VCaP (cell line): ENCODE measurements at regions not wholly inside any gene's neighbourhood (a gene's known extent, or its start where the extent isn't known, plus 50 kb on each side); places are given as distances from the start of the nearest gene placed in this dataset.

Source experiments
- H3K27ac ChIP-seq: fragments of 450-650 bp; 2 replicates; pipeline ENCODE4 v1.5.1; 2017
- CTCF ChIP-seq: fragments of 450-650 bp; conservative IDR thresholded peaks from 2 replicates; pipeline ENCODE4 v1.5.1; 2017; ENCODE audit warnings: mild to moderate bottlenecking, moderate library complexity

GRCh38 chr4:19286924-19287323 lies 964.8 kb upstream of the SLIT2 start:
- H3K27ac ChIP-seq = no peak overlapping the region

GRCh38 chr4:19285146-19285545 lies 966.6 kb upstream of the SLIT2 start:
- TF ChIP-seq CTCF = no peak
- no peak overlapping the region for H3K27ac ChIP-seq

More at GRCh38 chr4:19286924-19287323, 964.8 kb upstream of the SLIT2 start:
- no peak for TF ChIP-seq CTCF

- no peak overlapping the region for H3K27ac ChIP-seq
- no peak for TF ChIP-seq CTCF
These were observed 973.0 kb upstream of the SLIT2 start for GRCh38 chr4:19278665-19279064.

GRCh38 chr4:19266566-19266965 lies 985.1 kb upstream of the SLIT2 start:
- TF ChIP-seq CTCF = no peak
- H3K27ac ChIP-seq = no peak overlapping the region

- H3K27ac ChIP-seq = no peak overlapping the region
- no peak for TF ChIP-seq CTCF
These were observed 989.2 kb upstream of the SLIT2 start for GRCh38 chr4:19262467-19262866.

- no peak overlapping the region for H3K27ac ChIP-seq
- TF ChIP-seq CTCF = no peak
These were observed 991.4 kb upstream of the SLIT2 start for GRCh38 chr4:19260346-19260745.

- no peak overlapping the region for H3K27ac ChIP-seq
- TF ChIP-seq CTCF = no peak
These were observed 991.8 kb upstream of the SLIT2 start for GRCh38 chr4:19259920-19260319.

GRCh38 chr4:19256823-19257222 lies 994.9 kb upstream of the SLIT2 start:
- TF ChIP-seq CTCF = no peak
- H3K27ac ChIP-seq = no peak overlapping the region
